Lower leg skin (tissue), 3 donors: ENCODE measurements at regions not wholly inside any gene's neighbourhood (a gene's known extent, or its start where the extent isn't known, plus 50 kb on each side); places are given as distances from the start of the nearest gene placed in this dataset.

Experiments used
- POLR2A ChIP-seq, 2 donors: fragments of 450-650 bp; IDR thresholded peaks; one replicate each; pipeline ENCODE4 v1.6.1; 2016 to 2017; ENCODE audit warnings: antibody characterized with exemption in 2 of 2, mild to moderate bottlenecking in 1 of 2, moderate library complexity in 1 of 2
- TF ChIP-seq, protein P1 (sequence below), 3 donors: fragments of 450-650 bp; IDR thresholded peaks; one replicate each; pipeline ENCODE4 v1.5.1; 2016; ENCODE audit warnings: antibody characterized with exemption in 3 of 3, mild to moderate bottlenecking in 3 of 3, moderate library complexity in 2 of 3

DNA sequence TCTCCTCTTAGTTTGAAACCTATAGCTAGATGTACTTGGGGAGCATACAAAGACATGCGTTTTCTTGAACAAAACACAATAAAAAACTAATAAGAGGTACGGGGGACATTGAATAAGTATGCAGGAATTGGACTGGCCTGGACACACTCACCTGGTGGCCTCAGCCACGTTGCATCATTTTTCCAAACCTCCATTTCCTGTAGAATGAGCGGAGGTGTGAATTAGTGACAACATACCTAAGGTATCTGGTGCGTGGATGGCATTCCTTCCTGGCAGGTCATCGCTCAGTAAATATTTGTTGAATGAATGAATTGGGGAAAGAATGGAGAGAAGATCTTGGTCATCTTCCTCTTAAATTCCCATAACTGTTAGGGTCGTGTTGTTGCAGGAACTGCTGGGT is 103.2 kb upstream of the CTBP2 start:
- TF ChIP-seq, protein P1, sequence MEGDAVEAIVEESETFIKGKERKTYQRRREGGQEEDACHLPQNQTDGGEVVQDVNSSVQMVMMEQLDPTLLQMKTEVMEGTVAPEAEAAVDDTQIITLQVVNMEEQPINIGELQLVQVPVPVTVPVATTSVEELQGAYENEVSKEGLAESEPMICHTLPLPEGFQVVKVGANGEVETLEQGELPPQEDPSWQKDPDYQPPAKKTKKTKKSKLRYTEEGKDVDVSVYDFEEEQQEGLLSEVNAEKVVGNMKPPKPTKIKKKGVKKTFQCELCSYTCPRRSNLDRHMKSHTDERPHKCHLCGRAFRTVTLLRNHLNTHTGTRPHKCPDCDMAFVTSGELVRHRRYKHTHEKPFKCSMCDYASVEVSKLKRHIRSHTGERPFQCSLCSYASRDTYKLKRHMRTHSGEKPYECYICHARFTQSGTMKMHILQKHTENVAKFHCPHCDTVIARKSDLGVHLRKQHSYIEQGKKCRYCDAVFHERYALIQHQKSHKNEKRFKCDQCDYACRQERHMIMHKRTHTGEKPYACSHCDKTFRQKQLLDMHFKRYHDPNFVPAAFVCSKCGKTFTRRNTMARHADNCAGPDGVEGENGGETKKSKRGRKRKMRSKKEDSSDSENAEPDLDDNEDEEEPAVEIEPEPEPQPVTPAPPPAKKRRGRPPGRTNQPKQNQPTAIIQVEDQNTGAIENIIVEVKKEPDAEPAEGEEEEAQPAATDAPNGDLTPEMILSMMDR (IDR thresholded peaks at IDR 0.05): no peak
- no peak for TF ChIP-seq POLR2A (IDR thresholded peaks at IDR 0.05)
